ENCODE measurements at regions not wholly inside any gene's neighbourhood (a gene's known extent, or its start where the extent isn't known, plus 50 kb on each side); places are given as distances from the start of the nearest gene placed in this dataset.

GRCh38 chr19:42662712-42663111 is 68.0 kb upstream of the CEACAM8 start:
- DNase-seq: no peak

GRCh38 chr19:42660353-42660752 is 65.6 kb upstream of the CEACAM8 start:
- no peak for DNase-seq

GRCh38 chr19:42658076-42658475 is 63.4 kb upstream of the CEACAM8 start:
- DNase-seq: no peak

- DNase-seq: no peak
These were observed 62.8 kb upstream of the CEACAM8 start for GRCh38 chr19:42657556-42657955.

GRCh38 chr19:42655748-42656147 is 61.0 kb upstream of the CEACAM8 start:
- DNase-seq: peak in 1 of 3 donors; percentile 2

- no peak for DNase-seq
These were observed 59.1 kb upstream of the CEACAM8 start for GRCh38 chr19:42653841-42654240.

GRCh38 chr19:42652021-42652420 is 57.3 kb upstream of the CEACAM8 start:
- no peak for DNase-seq
